Erythroblast (primary cell): ENCODE measurements at regions not wholly inside any gene's neighbourhood (a gene's known extent, or its start where the extent isn't known, plus 50 kb on each side); places are given as distances from the start of the nearest gene placed in this dataset.

Source experiments
- GATA1 ChIP-seq: IDR thresholded peaks from 2 replicates; pipeline ENCODE4 v1.6.1; 2011; ENCODE audit warnings: low read depth, mild to moderate bottlenecking, control low read depth, low read length, moderate library complexity
- POLR2A ChIP-seq: IDR thresholded peaks from 2 replicates; pipeline ENCODE4 v1.6.1; 2011; ENCODE audit warnings: mild to moderate bottlenecking, low read length

- TF ChIP-seq GATA1 (no peak), POLR2A (no peak)
Observed at GRCh38 chr20:3312940-3313682, 74.1 kb upstream of the SLC4A11 start.
